Liver (tissue), 8 donors: ENCODE measurements at regions not wholly inside any gene's neighbourhood (a gene's known extent, or its start where the extent isn't known, plus 50 kb on each side); places are given as distances from the start of the nearest gene placed in this dataset.
A peak's percentile ranks its signal among the peaks of the same experiment; 100 is the strongest.
"Not testable (repeated sequence)": the region's sequence is repeated elsewhere in the genome, so short reads cannot be mapped to it uniquely, and the experiment has no call there.

Source experiments
- DNase-seq: peaks from one replicate; pipeline ENCODE4 v3.0.0-alpha.2; 2017; ENCODE audit warnings: low spot score
- H3K27ac ChIP-seq, 2 donors: one replicate each; pipeline ENCODE4 v1.7.0; 2013; ENCODE audit warnings: inconsistent platforms in 2 of 2, low read length in 2 of 2, control low read depth in 1 of 2, low read depth in 1 of 2, mild to moderate bottlenecking in 1 of 2
- H3K27me3 ChIP-seq, 4 donors: one replicate each; pipeline versions ENCODE4 v1.6.1 to v1.7.0; 2013; ENCODE audit warnings: low read length in 3 of 4, inconsistent platforms in 1 of 4, mild to moderate bottlenecking in 1 of 4, moderate library complexity in 1 of 4; ENCODE audit not compliant: control insufficient read depth in 4 of 4, insufficient read depth in 4 of 4
- H3K36me3 ChIP-seq, 4 donors: one replicate each; pipeline versions ENCODE4 v1.6.1 to v1.7.0; 2013; ENCODE audit warnings: low read length in 3 of 4, mild to moderate bottlenecking in 3 of 4, low read depth in 1 of 4, moderate library complexity in 1 of 4; ENCODE audit not compliant: control insufficient read depth in 4 of 4, insufficient read depth in 3 of 4
- H3K4me1 ChIP-seq, 4 donors: one replicate each; pipeline versions ENCODE4 v1.6.1 to v1.7.0; 2013; ENCODE audit warnings: low read length in 3 of 4, mild to moderate bottlenecking in 3 of 4, moderate library complexity in 1 of 4; ENCODE audit not compliant: control insufficient read depth in 4 of 4, insufficient read depth in 4 of 4
- H3K4me3 ChIP-seq, 3 donors: one replicate each; pipeline versions ENCODE4 v1.6.1 to v1.7.0; 2013; ENCODE audit warnings: low read length in 3 of 3, control low read depth in 1 of 3, low read depth in 1 of 3, mild to moderate bottlenecking in 1 of 3
- H3K9ac ChIP-seq, 2 donors: one replicate each; pipeline ENCODE4 v1.7.0; 2013; ENCODE audit warnings: low read length in 2 of 2, mild to moderate bottlenecking in 2 of 2, moderate library complexity in 2 of 2, control low read depth in 1 of 2, low read depth in 1 of 2
- H3K9me3 ChIP-seq, 4 donors: one replicate each; pipeline versions ENCODE4 v1.6.1 to v1.7.0; 2013; ENCODE audit warnings: low read length in 3 of 4; ENCODE audit not compliant: control insufficient read depth in 4 of 4
- CTCF ChIP-seq: fragments of 150-350 bp; IDR thresholded peaks from 2 replicates; pipeline ENCODE4 v1.5.1; 2017; ENCODE audit warnings: improper control_type of control experiment, low read depth, low read length; ENCODE audit not compliant: missing input control
- HNF4A ChIP-seq, 2 donors: conservative IDR thresholded peaks; 2 replicates each; pipeline ENCODE4 v1.6.1; 2016; ENCODE audit warnings: antibody characterized with exemption in 2 of 2, mild to moderate bottlenecking in 2 of 2
- HNF4G ChIP-seq: IDR thresholded peaks from 2 replicates; pipeline ENCODE4 v1.6.1; 2016; ENCODE audit warnings: antibody characterized with exemption
- JUND ChIP-seq, 2 donors: IDR thresholded peaks; 2 replicates each; pipeline ENCODE4 v1.6.1; 2016; ENCODE audit warnings: antibody characterized with exemption in 2 of 2
- MAX ChIP-seq: IDR thresholded peaks from 2 replicates; pipeline ENCODE4 v1.6.1; 2016; ENCODE audit warnings: antibody characterized with exemption
- NR2F2 ChIP-seq: IDR thresholded peaks from 2 replicates; pipeline ENCODE4 v1.6.1; 2016; ENCODE audit warnings: antibody characterized with exemption
- RAD21 ChIP-seq, 2 donors: IDR thresholded peaks; 2 replicates each; pipeline ENCODE4 v1.6.1; 2016; ENCODE audit warnings: antibody characterized with exemption in 2 of 2, mild to moderate bottlenecking in 2 of 2
- SP1 ChIP-seq: IDR thresholded peaks from 2 replicates; pipeline ENCODE4 v1.6.1; 2018; ENCODE audit warnings: antibody characterized with exemption, mild to moderate bottlenecking
- WGBS: extraction: QIAGEN DNeasy Blood & Tissue Kit; methylation state at CpG from one replicate; pipeline ENCODE4 v1.1.7; 2013; 5-methylcytosine and 5-hydroxymethylcytosine counted together
- donor health status: healthy.
- donor health status: healthy.
- donor health status: healthy.
- donor health status: healthy.
- donor health status: healthy.

- H3K4me3 ChIP-seq, result no peak overlapping the region
- TF ChIP-seq RAD21 (IDR thresholded peaks at IDR 0.05), result no peak
- no peak for TF ChIP-seq NR2F2
- TF ChIP-seq SP1, result no peak
- TF ChIP-seq JUND (IDR thresholded peaks at IDR 0.05), result no peak
- no peak for TF ChIP-seq MAX
- no peaks in the 10 kb centered on the region for H3K9me3 ChIP-seq
- H3K27ac ChIP-seq, result no peak overlapping the region
- H3K4me1 ChIP-seq, result peaks cover 0 to 6% (median 0%) of the 10 kb centered on the region in 4 donors
- no peak for DNase-seq
- no peak overlapping the region for H3K9ac ChIP-seq
- no peaks in the 10 kb centered on the region for H3K27me3 ChIP-seq
- no peaks in the 10 kb centered on the region for H3K36me3 ChIP-seq
- WGBS, result 89% methylated on average over 6 of the region's 6 CpGs
These were observed 122.6 kb downstream of the POU3F4 start for GRCh38 chrX:83630662-83631061.

- not testable (repeated sequence) for H3K9ac ChIP-seq, H3K36me3 ChIP-seq, H3K9me3 ChIP-seq, H3K4me1 ChIP-seq, H3K4me3 ChIP-seq, H3K27ac ChIP-seq, H3K27me3 ChIP-seq, DNase-seq
- 88% methylated on average over 3 of the region's 4 CpGs for WGBS
These were observed 141.6 kb downstream of the POU3F4 start for GRCh38 chrX:83649706-83650105.

GRCh38 chrX:83658731-83659130 lies 150.6 kb downstream of the POU3F4 start:
- no peaks in the 10 kb centered on the region for H3K4me1 ChIP-seq
- peaks cover 0 to 2% (median 0%) of the 10 kb centered on the region in 4 donors for H3K27me3 ChIP-seq
- WGBS, result 83% methylated on average over 3 of the region's 3 CpGs
- no peak for DNase-seq
- no peak overlapping the region for H3K27ac ChIP-seq
- H3K9ac ChIP-seq, result no peak overlapping the region
- no peaks in the 10 kb centered on the region for H3K36me3 ChIP-seq
- TF ChIP-seq HNF4G (no peak), RAD21 (IDR thresholded peaks at IDR 0.05) (peak in 1 of 2 donors; percentile 59), CTCF (peak; percentile 22), HNF4A (conservative IDR thresholded peaks at IDR 0.05) (no peak)
- H3K4me3 ChIP-seq, result no peak overlapping the region
- peaks cover 0 to 1% (median 0%) of the 10 kb centered on the region in 4 donors for H3K9me3 ChIP-seq
